ENCODE measurements at regions not wholly inside any gene's neighbourhood (a gene's known extent, or its start where the extent isn't known, plus 50 kb on each side); places are given as distances from the start of the nearest gene placed in this dataset.

- DNase-seq (ENCODE audit: low read depth, low spot score): no peak
- Mint-ChIP-seq H3K4me3 (no peak overlapping the region), H3K27me3 (ENCODE audit: low read depth) (peaks cover 31% of the 10 kb centered on the region), H3K4me1 (peaks cover 8% of the 10 kb centered on the region), H3K27ac (ENCODE audit: unreplicated experiment) (no peak overlapping the region), H3K9me3 (peaks cover 14% of the 10 kb centered on the region), H3K36me3 (ENCODE audit: low read depth) (peaks cover 6% of the 10 kb centered on the region)
- TF ChIP-seq, protein P1, sequence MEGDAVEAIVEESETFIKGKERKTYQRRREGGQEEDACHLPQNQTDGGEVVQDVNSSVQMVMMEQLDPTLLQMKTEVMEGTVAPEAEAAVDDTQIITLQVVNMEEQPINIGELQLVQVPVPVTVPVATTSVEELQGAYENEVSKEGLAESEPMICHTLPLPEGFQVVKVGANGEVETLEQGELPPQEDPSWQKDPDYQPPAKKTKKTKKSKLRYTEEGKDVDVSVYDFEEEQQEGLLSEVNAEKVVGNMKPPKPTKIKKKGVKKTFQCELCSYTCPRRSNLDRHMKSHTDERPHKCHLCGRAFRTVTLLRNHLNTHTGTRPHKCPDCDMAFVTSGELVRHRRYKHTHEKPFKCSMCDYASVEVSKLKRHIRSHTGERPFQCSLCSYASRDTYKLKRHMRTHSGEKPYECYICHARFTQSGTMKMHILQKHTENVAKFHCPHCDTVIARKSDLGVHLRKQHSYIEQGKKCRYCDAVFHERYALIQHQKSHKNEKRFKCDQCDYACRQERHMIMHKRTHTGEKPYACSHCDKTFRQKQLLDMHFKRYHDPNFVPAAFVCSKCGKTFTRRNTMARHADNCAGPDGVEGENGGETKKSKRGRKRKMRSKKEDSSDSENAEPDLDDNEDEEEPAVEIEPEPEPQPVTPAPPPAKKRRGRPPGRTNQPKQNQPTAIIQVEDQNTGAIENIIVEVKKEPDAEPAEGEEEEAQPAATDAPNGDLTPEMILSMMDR (conservative IDR thresholded peaks at IDR 0.05): no peak
These were observed 928.6 kb downstream of the UQCRFS1 start for GRCh38 chr19:28284389-28284788.

- TF ChIP-seq, protein P1 (conservative IDR thresholded peaks at IDR 0.05): no peak
- Mint-ChIP-seq H3K36me3 (ENCODE audit: low read depth) (peaks cover 6% of the 10 kb centered on the region), H3K9me3 (peaks cover 17% of the 10 kb centered on the region), H3K4me1 (no peaks in the 10 kb centered on the region), H3K27ac (ENCODE audit: unreplicated experiment) (no peak overlapping the region), H3K4me3 (no peak overlapping the region), H3K27me3 (ENCODE audit: low read depth) (peaks cover 37% of the 10 kb centered on the region)
- DNase-seq (ENCODE audit: low read depth, low spot score): no peak
These were observed 929.4 kb downstream of the UQCRFS1 start for GRCh38 chr19:28283592-28283991.

GRCh38 chr19:28281676-28282075 is 931.3 kb downstream of the UQCRFS1 start:
- H3K27ac Mint-ChIP-seq (ENCODE audit: unreplicated experiment): no peak overlapping the region
- peaks cover 39% of the 10 kb centered on the region for H3K27me3 Mint-ChIP-seq (ENCODE audit: low read depth)
- no peak for DNase-seq (ENCODE audit: low read depth, low spot score)
- no peak overlapping the region for H3K4me3 Mint-ChIP-seq
- peaks cover 15% of the 10 kb centered on the region for H3K9me3 Mint-ChIP-seq
- TF ChIP-seq, protein P1 (conservative IDR thresholded peaks at IDR 0.05): no peak
- H3K4me1 Mint-ChIP-seq: no peaks in the 10 kb centered on the region
- H3K36me3 Mint-ChIP-seq (ENCODE audit: low read depth): peaks cover 6% of the 10 kb centered on the region

DNA sequence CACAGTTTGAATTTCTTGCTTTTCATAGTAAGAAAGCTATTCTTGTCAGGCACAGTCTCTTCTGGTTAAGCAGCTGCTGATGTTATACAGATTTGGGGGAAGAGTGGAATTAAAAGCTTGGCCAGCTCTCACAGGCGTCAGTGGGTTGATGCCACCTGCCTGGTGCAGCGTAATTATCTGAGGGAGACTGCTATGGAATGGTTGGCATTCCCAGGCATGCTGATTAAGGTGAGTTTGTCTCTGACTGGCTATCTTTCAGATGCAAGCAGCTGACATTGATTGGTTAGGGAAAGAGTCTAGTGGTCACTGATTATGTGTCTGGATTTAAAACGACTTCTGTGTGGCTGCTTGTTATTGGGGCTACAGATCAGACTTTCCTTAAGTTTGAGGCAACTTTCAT is 948.4 kb downstream of the UQCRFS1 start:
- peaks cover 11% of the 10 kb centered on the region for H3K27me3 Mint-ChIP-seq (ENCODE audit: low read depth)
- DNase-seq (ENCODE audit: low read depth, low spot score): no peak
- H3K4me1 Mint-ChIP-seq: no peaks in the 10 kb centered on the region
- TF ChIP-seq, protein P1 (conservative IDR thresholded peaks at IDR 0.05): no peak
- H3K4me3 Mint-ChIP-seq: no peak overlapping the region
- H3K36me3 Mint-ChIP-seq (ENCODE audit: low read depth): no peaks in the 10 kb centered on the region
- no peak overlapping the region for H3K27ac Mint-ChIP-seq (ENCODE audit: unreplicated experiment)
- H3K9me3 Mint-ChIP-seq: peaks cover 2% of the 10 kb centered on the region

DNA sequence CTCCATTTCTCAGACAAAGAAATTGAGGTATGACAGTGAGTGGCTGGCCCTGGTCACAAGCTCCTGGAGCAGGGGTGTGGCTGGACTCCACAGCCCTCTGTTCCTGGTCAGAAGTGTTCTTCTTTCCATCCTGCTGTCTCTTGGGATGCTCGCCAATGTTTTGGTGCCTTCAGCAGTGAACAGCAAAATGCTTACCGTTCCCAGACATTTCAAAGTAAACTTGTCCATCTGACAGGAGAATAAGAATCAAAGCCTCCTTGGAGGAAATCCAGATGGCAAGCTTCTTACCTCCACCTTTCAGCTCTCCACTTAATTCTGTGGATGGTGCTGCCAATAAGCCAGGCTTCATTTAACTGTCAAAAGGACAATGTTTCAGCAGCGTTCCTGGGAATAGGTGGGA is 954.1 kb downstream of the UQCRFS1 start:
- Mint-ChIP-seq H3K4me3 (no peak overlapping the region), H3K27me3 (ENCODE audit: low read depth) (peaks cover 10% of the 10 kb centered on the region), H3K4me1 (no peaks in the 10 kb centered on the region), H3K9me3 (peaks cover 2% of the 10 kb centered on the region), H3K27ac (ENCODE audit: unreplicated experiment) (no peak overlapping the region), H3K36me3 (ENCODE audit: low read depth) (no peaks in the 10 kb centered on the region)
- TF ChIP-seq, protein P1 (conservative IDR thresholded peaks at IDR 0.05): no peak
- no peak for DNase-seq (ENCODE audit: low read depth, low spot score)

DNA sequence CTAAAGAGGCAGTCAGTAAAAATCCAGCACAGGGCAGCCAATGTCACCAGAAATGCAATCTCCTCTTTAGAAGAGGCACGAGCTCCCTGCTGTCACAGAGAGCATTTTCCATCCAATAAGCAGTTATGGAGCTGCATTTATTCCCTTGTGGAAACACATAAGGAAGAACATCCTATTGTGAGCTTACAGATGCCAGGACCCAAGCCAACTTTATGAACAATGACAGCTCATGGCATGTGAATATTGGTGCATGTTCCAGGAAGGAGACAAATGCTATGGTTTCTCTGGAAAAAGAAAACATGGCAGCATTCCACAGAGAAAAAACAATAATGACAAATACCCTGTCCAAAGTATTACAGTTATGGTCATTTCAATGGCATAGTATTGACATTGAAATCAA is 955.6 kb downstream of the UQCRFS1 start:
- DNase-seq (ENCODE audit: low read depth, low spot score): no peak
- Mint-ChIP-seq H3K36me3 (ENCODE audit: low read depth) (no peaks in the 10 kb centered on the region), H3K4me1 (no peaks in the 10 kb centered on the region), H3K4me3 (no peak overlapping the region), H3K27me3 (ENCODE audit: low read depth) (peaks cover 13% of the 10 kb centered on the region), H3K9me3 (peaks cover 2% of the 10 kb centered on the region), H3K27ac (ENCODE audit: unreplicated experiment) (no peak overlapping the region)
- TF ChIP-seq, protein P1 (conservative IDR thresholded peaks at IDR 0.05): no peak
